HG03342 (cell line): ENCODE measurements at regions not wholly inside any gene's neighbourhood (a gene's known extent, or its start where the extent isn't known, plus 50 kb on each side); places are given as distances from the start of the nearest gene placed in this dataset.

ENCODE experiments used
- ATAC-seq: cut with Tn5 transposase; IDR thresholded peaks from one replicate; pipeline ENCODE4 v1.9.1; 2021; ENCODE audit warnings: mild to moderate bottlenecking, moderate library complexity; ENCODE audit not compliant: unreplicated experiment

DNA sequence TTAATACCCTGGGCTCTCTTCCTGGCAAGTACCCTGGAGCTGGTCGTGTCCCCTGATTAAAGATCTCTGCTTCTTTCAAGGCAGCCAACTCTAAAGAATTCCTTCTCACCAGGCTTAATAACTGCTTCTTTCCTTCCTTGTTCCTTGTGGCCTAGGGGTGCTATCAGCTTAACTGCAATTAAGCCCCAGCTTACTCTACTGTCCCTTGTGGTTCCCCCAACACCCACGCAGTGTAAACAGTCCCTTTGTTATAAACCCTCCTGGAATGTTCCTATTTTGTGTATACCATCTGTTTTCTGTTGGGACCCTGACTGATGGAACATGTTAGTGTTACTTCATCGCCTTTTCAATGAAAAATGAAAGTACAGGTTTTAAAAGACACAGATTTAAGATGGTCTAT, 126.4 kb upstream of the KIRREL3 start:
- no peak for ATAC-seq

DNA sequence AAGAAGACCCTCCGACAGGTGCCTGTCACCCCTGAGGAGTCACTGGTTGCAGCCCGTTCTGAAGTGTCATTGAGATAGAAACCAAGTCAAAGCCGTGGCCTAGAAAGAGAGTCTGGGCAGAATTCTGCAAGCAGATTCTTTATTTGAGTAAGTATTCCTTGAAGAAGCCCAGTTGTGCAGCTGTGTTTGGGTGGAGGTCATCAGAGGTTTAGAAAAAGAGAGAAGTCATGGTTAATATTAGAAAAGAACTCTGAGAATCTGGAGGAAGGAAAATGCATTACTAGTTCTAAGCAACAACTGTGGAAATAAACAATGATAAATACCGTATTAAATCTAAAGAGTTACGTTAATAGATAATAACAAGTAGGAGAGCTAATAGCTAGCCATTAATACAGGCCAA, 118.8 kb upstream of the KIRREL3 start:
- ATAC-seq: no peak

DNA sequence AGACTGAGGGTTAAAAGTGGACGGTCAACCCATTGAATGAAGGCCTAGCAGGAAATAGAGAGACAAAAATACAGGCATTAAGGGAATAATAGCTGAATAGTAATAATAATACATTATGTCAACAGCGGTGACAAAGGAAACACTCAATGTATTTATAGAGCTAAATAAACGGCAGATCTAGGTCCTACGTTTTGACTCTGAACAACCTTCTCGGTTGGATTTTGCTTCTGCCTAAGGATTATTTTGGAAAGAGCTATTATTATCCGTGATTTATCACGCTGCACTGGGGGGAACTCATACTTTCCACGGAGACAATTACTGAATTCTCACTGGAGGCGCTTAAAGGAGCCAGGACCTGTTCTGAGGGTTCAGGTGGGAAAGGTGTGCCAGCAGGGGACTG, 118.2 kb upstream of the KIRREL3 start:
- no peak for ATAC-seq

DNA sequence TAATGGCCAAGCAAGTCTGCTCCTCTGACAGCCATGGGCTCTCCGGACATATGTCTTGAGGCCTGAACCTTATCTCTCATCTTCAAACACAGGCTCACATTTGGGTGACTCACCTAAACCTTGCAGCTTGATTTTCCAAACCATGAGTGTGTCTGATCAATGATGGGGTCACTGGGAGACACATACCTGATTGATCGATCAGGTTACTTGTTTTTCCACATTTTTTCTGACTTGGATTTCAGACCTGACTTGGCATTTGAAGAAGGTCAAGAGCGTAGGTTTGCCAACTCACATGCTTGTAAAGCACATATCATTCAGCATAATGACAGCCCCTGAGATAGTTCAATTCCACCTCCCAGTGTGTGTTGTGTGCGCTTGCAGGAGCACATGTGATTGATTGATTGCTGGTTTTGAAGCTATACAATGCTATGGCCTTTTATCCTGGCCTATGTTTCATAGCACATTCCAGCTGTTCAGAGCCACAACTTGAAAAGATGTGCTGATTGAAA, 116.7 kb upstream of the KIRREL3 start:
- no peak for ATAC-seq

DNA sequence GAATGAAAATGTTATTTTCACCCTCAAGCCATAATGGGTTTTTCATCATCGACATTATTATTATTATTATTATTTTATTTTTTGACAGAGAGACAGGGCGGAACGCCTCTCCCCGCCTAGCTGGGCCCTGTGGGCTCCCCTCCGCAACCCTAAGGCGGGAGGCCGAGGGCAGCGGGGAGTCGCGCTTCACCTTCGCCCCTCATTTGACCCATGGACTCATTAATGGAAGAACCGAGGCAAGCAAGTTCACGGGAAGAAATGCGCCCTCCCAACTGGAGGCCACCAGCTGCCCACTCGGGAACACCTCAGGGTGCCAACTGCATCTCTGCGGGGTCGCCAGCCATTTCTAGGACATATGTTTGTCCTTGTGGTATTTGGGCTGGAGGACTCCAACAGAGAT, 115.3 kb upstream of the KIRREL3 start:
- no peak for ATAC-seq

DNA sequence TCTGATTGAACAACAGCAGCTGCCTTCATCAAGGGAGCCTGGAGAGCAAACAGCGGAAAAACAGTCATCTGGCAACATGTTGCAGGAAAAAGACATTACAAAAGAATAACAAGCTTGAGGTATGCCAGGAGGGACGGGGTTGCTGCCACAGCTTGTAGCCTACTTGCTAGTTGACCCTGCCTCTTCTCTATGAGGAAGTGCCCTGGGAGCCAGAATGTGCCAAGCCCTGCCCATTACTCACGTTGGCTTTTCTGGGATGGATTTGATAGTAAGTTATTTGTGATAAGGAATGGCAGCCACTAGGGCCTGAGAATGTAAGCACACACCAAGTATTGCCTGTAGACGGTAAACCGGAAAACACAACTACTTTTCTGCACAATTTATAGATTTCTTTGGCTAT, 113.5 kb upstream of the KIRREL3 start:
- no peak for ATAC-seq

DNA sequence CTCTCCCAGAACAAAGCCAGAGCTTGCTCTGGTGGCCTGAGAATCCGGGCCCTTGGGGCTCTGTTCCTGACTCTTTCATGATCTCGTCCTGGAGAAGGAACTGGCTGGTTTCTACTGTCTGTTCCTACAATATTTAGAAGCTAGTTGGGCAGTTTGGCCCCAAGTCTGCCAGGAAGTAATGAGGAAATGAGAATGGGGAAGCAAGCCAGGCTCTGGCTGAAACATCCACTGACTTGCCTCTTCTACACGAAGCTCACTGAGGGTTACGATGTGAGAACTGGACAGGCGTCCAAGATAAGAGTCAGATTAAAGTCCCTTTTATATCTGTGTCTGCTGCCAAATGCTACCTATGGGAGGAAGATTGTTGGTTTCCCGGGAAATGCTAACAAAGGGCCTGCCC, 110.0 kb upstream of the KIRREL3 start:
- ATAC-seq: no peak

DNA sequence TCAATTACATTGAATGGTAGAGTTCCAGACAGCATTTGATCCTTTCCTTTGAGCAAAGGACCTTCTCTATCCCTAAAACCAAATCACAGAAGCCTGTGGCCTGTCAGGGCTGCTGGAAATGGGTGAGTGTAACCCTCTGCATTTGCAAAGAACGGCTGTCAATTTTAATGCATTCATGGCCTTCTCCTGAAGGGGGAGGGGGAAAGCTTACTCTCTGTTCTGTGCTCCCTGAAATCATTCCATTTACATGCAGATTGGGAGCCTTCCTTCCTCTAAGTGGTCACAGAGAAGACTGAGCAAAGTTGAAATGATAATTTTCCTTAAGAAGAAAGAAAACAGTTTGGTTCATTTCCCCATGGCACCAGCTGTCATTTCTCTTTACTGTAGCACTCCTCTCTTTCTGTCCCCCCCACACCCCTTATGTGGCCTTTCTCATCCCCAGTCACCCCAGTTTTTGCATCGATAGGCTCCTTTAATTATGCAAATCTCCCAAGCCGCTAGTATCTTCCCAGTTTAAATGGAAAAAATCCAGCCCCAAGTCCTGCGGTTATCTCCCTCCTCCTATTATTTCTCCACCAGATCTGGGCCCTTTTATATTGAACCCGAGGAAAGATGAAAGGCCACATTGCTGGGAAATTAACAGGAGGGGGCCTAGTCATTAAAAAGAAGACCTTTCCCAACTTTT, 109.4 kb upstream of the KIRREL3 start:
- ATAC-seq: no peak

DNA sequence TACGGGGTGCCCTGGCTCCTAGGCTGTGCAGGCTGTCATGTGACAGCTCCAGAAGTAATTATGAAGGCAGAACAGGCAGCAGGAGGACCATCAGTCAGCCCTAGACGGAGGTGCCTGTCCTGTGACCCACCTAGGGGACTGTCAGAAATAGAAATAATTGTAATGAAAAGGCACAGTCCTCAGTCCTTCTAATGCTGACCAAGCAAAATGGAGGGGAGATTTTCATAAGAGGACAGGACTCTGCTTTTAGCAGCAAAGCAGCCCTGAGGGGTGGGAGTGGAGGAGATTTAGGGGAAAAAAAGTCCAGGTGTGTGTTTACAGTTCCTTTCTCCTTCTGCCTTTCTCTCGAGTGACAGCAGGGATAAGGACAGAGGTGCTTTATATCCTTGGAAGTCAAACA, 108.3 kb upstream of the KIRREL3 start:
- ATAC-seq: no peak

DNA sequence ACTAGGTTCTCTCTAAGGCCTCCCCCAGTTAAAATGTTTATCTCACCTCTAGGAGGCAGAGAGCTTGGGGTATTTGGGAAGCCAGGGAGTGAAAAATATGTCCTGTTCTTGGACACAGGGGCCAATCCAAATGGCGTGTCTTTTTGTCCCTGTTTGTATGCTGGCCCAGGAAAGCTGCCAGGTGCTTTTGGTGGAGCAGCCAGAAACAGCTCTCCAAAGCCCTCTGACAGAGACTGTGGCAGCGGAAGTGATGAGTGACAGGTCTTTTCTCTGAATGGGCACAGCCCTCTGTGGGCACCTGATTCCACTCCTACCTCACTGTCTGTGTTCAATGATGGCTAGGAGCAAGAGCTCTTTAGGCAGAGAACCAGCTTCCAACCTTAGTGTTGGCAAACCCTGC, 106.4 kb upstream of the KIRREL3 start:
- no peak for ATAC-seq

DNA sequence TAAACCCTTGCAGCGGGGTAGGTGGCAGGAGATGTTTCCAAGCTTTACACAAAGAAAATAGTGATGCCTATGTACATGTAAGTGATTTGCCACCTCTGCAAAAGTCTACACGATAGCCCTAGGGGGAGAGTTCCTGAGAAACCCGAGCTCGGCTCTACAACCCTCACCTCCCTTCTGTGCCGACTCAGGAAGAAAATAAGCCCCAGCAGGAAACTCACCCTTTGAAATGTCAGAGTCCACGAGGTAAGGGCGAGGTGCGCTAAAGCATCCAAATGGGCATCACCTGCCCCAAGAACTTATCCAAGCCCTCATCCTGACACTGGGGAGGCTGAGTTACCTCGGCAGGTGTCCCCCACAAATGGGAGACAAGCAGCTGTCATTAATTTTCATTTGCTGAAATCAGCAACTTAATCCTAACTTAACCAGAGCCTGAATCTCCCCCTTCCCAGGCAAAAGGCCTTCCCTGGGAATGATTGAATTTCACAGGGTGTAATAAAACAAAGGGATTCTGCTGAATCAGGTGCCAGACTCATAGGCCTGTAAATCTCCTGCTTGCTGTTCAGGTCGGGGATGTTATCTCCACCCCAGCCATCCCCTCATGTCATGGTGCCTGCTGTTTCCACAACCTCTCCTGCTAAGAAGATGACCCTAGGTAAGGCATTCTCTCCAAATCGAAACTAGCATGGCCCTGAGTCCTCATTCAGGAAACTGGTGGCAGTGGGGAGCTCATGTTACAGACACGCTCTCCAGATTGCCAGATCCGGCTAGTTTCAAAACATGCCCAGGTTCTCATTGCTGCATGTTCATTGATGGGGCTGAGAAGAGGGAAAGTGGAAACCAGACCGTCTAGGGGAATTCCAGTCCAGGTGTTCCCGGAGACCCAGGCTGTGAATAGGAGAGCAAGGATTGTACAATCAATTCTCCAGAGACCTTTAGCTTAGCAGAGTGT, 105.3 kb upstream of the KIRREL3 start:
- no peak for ATAC-seq

DNA sequence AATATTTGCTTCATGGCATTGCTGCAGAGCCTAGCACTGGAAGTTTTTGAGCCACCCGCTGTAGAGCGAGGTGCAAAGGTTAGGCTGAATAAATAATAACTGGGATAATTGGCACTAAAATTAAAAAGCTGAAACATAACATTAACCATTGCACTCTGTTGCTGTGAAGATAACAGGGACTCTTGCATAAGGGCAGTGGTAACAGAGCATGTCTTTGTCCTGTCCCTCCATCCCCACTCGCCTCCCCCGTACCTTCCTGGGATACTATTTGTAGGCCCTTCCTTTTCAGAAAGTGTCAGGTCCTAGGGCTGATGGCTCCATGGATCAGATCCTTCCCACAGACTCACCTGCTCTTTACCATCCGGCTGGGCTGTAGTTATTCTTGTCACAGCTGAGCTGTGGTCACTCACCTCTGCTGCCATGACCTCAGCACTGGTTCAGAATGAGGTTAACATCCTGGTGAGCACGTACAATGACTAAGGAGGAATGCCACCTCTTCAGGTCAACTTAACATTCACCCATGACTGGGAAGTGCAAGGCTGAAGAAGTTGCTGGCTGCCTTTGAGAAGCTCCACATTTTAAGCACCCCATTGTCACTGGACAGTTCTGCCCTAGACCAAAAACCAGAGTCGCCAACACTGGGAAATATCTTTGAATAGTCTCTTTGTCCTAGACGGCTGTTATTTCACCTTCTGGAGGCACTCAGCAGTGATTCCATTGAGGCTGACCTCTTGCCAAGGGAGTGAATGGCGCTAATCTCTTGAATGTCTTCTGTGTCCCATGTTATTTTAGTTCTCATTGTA, 103.2 kb upstream of the KIRREL3 start:
- no peak for ATAC-seq

DNA sequence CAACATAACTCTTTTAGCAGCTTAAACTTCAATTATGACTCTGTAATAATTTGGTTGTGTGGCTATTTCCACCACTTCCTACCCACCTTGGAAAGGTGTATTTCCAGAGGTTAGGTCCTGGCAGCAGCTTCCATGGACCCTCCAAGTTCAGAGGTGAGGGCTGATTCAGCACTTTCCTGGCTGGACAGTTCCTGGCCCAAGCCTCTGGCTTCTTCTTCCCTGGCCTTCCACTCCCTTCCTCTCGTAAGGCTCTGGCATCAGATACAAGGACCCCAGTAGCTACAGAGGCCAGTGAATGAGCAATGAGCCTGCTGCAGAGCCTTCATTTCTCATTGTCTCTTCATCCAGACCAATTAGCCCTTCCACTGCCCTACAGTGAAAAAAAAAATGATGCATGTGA, 98.1 kb upstream of the KIRREL3 start:
- no peak for ATAC-seq

DNA sequence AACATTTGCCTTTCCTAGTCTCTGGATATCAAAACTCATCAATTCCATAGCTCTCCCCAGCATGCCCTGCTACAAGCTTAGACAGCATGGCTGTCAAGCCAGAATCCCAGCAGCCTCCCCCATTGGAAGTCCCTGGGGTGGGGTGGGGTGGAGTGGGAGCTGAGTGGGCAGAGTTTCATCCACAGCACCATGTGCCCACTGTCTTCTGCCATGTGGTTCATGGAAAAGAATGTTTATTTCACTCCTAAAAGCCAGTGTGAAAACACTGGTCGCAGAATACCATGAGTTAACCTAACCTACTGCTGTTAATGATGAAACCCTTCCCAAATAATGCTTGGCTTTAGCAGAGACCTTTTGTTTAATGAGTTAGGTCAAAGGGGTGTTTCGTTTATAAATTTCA, 80.2 kb upstream of the KIRREL3 start:
- no peak for ATAC-seq

DNA sequence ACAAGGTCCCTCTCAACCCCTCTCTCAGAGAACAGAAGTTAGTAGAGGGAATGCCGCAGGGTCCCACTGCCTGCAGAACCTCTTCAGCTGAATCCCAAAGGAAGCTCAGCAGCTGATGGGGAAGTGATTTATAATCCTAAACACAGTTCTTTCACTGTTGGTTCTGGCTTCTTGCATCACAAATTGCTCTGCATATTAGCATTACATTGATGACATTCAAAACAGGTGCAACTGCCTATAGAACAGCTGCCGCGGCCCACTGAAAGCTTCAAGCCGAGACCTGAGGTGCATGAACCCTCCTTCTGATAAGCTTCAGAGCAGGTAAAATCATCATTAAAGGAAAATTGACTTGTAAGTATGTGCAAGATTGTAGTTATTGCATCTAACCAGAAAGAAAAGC, 75.2 kb upstream of the KIRREL3 start:
- no peak for ATAC-seq

DNA sequence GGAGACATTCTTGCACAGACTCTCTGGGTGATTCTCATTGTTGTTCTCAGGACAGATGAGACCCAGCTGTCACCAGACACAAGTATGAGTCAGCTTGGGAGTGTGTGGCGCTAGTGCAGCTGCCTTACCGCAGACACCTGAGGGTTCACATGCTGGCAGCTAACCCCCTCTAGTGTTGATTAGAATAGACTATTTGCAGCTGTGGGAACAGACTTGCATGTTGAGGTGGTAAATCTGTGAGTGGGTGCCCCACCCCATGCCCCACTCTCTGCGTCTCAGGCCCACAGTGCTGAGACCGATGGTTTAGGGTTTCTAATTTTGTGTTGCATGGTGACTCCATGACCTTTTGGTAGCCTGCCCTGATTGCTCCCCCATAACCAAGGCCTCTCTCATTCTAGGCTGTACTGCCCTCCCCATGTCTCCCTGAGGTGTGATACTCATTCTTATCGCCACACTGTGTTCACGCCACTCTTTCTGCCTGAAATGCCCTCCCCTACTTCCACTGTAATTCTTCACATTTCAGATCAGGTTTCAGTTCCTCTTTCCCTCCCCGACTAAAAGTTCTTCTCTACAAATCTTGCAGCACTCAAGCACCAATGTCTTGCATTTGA, 73.7 kb upstream of the KIRREL3 start:
- peak; percentile 94 for ATAC-seq

DNA sequence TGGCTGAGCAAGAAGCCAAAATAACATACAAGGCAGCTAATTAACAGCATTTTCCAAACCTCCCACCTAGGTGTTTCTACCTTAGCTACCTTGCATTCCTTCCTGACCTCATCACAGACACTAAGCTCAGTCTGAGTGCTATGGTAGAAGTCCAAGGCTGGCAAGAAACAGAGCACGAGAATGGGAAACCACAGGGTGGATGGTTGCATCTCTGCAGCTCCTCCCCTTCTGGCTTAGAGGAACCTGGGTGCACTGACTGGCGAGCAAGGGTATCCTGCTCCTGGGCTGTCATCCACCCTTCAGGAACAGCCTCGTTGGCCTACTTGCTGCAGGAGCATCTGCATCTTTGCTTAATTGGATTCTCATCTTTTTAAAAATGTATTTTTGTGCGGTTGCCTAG, 73.1 kb upstream of the KIRREL3 start:
- no peak for ATAC-seq

DNA sequence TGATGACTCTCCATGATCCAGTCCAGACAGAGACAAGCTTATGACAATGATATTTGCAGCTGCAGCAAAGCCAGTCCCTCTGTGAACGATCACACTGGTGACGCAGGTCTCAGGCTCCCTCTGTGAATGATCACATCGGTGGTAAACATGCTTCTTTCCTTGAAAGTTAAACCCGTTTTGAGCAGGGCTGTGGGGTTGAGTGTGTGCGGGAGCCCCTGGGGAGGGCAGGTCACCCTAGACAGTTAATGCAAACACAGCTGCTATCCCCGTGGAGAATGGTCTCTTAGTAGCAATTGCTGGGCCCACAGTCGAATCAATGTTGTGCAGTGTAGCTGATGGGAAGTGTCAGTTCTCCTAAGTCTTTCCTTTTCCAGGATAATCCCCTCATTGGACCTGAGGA, 71.0 kb upstream of the KIRREL3 start:
- no peak for ATAC-seq

DNA sequence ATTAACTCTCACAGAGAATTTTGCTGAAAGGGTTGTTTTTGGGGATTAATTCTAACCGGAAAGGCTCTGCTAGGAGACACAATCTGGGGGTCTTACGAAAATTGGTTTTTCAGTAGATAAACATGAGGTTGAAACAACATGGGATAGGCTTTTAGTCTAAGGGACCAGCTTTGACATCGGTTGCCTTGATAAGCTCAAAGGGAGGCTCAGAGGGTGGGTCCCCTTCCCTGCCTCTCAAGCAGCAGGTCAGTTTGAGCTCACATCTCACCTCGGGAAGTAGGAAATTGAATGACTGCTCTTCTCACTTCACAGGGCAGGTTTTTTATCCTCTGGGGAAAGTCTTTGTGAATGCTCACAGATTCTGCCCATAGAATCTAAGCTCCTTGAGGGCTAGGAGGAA, 70.2 kb upstream of the KIRREL3 start:
- ATAC-seq: no peak

DNA sequence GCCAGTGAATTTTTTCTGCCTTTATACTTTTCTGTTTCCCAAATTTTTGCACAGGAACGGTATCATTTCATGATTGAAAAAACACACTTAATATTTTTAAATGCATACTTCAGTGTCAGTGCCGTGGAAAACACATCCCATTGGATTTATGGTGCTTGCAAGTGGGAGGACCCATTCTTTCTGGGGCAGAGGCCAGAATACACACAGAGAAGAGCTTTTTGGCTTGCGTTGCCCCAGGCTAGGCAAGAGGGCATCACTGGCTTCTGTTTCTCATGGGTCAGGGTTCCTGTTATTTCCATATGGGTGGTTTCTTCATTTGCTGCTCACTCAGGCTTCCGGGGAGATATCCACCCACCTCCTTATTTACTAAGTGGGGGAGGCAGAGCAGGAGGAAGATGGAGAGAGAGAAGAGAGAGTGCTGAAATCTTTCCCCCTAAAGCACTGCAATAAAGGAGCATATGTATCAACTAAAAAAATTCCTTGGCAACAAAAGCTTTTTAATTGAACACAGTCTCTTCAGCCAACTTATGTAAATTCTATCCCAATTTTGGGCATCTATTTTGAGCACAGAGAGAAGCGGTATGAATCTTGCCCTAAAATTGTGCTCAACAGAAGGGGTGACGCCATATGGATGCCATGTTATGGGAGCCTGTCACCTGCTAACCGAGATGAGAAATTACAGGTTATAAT, 66.0 kb upstream of the KIRREL3 start:
- no peak for ATAC-seq
